ENCODE measurements at regions not wholly inside any gene's neighbourhood (a gene's known extent, or its start where the extent isn't known, plus 50 kb on each side); places are given as distances from the start of the nearest gene placed in this dataset.
"Not testable (repeated sequence)": the region's sequence is repeated elsewhere in the genome, so short reads cannot be mapped to it uniquely, and the experiment has no call there.

- ATAC-seq (no peak), DNase-seq (no peak)
- intact Hi-C loops (cut with DNase I, micrococcal nuclease): no loop called here
Observed at GRCh38 chr2:184993746-184994145, 395.4 kb downstream of the ZNF804A start.

GRCh38 chr2:185006481-185006880 lies 408.2 kb downstream of the ZNF804A start:
- intact Hi-C loops (cut with DNase I, micrococcal nuclease): no loop called here
- no peak for ATAC-seq
- DNase-seq: no peak

- intact Hi-C loops (cut with DNase I, micrococcal nuclease): no loop called here
- ATAC-seq: no peak
- no peak for DNase-seq
Observed at GRCh38 chr2:185012643-185013042, 414.3 kb downstream of the ZNF804A start.

DNA sequence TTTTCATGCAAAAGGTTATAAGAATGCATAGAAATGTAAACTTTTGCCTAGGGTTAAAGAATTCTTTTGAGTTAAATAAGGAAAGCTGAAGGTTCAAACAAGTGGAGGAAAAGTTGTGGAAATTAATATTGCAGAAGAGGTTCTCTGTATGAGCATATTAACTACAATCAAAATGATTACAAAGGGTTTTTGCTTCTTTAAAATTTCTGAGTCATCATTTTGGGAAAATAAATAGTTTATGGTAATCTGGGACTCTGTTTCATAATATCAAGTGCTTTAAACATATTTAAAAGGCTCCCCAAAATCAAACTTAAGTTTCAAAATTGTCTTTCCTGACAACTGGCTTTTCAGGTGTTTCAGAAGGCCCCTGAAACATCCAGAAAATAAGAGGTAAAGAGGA lies 415.7 kb downstream of the ZNF804A start:
- intact Hi-C loops (cut with DNase I, micrococcal nuclease): no loop called here
- DNase-seq: no peak
- no peak for ATAC-seq

- intact Hi-C loops (cut with DNase I, micrococcal nuclease); DNase-seq; ATAC-seq: not testable (repeated sequence)
Observed at GRCh38 chr2:185025891-185026290, 427.6 kb downstream of the ZNF804A start.

DNA sequence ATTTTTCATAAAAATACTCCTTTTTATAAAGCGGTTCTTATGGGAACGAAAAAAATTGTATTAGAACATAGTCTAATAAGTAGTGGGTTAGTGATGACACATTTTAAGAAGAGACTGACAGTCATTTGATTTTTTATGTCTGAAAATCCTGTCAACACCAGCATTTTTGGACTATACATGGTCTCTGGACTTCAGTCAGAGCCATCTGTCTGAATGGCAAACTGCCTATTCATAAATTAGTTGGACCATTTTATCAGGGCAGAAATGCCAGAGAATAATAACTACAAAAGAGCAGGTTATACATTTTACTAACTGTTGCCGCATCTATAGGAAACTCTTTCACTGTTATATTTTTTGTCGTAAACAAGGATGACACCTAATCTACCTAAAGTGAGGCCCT lies 437.6 kb downstream of the ZNF804A start:
- ATAC-seq (no peak), DNase-seq (no peak)
- intact Hi-C loops (cut with DNase I, micrococcal nuclease): no loop called here

- ATAC-seq: no peak
Observed at GRCh38 chr2:185044323-185044874, 446.1 kb downstream of the ZNF804A start.

DNA sequence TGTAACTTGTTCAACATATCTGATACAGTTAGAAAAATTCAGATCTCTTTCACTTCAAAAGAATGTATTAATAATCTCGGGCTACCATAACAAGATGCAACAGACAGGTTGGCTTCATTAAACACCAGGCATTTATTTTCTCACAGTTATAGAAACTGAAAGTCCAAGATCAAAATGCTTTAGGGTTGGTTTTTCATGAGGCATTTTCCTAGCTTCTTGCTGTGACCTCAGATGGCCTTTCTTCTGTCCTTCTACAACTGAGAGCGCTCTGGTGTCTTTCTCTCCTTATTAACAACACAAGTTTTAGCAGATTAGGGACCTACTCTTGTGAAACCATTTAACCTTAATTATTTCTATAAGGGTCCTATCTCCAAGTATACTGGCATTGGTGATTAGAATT lies 452.5 kb downstream of the ZNF804A start:
- DNase-seq: no peak
- no peak for ATAC-seq
- intact Hi-C loops (cut with DNase I, micrococcal nuclease): no loop called here

More at GRCh38 chr2:185044323-185044874, 446.1 kb downstream of the ZNF804A start:
- intact Hi-C loops (cut with DNase I, micrococcal nuclease): no loop called here
- no peak for DNase-seq

GRCh38 chr2:185063761-185064160 lies 465.4 kb downstream of the ZNF804A start:
- intact Hi-C loops (cut with DNase I, micrococcal nuclease): no loop called here

DNA sequence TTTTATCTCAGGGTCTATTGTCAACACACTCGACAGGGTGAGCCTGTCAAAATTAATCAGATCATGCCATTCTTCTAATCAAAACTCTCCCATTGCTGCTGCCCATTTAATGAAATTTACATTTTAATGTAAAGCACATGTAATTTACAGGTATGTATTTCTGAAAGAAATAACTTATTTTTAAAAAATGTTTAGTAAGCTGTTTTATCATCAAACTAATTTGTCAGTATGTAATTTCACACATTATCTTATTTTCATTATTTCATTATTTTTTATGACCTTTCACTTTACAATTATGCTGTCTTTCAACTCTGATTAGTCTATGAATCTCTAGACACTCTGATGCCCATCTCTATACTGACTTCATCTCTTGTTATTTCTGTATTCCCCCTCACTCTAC lies 467.8 kb downstream of the ZNF804A start:
- DNase-seq: no peak
- no peak for ATAC-seq
- intact Hi-C loops (cut with DNase I, micrococcal nuclease): no loop called here

More at GRCh38 chr2:185063761-185064160, 465.4 kb downstream of the ZNF804A start:
- ATAC-seq: no peak
- no peak for DNase-seq

- intact Hi-C loops (cut with DNase I, micrococcal nuclease): no loop called here
- no peak for ATAC-seq
- no peak for DNase-seq
Observed at GRCh38 chr2:185069107-185069506, 470.8 kb downstream of the ZNF804A start.

DNA sequence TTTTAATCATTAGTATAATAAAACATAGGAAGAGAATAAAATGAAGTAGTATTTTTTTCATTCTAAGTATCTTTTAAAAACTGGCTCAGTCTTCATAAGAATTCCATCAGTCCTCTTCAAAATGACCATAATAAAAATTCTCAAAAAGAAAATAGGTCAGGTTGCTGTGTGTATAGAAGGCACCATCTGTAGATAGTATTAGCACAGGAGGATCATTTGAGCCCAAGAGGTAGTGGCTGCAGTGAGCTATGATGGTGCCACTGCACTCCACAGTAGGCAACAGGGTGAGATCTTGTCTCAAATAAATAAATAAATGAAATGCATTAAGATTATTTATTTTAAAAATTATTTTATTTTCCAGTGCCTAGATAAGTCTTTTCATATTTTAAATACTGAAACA lies 475.8 kb downstream of the ZNF804A start:
- ATAC-seq (no peak), DNase-seq (no peak)
- intact Hi-C loops (cut with DNase I, micrococcal nuclease): no loop called here

- ATAC-seq (no peak), DNase-seq (no peak)
- intact Hi-C loops (cut with DNase I, micrococcal nuclease): no loop called here
Observed at GRCh38 chr2:185082749-185083148, 484.4 kb downstream of the ZNF804A start.

- intact Hi-C loops (cut with DNase I, micrococcal nuclease): no loop called here
- DNase-seq (no peak), ATAC-seq (no peak)
Observed at GRCh38 chr2:185108588-185108987, 510.3 kb downstream of the ZNF804A start.

DNA sequence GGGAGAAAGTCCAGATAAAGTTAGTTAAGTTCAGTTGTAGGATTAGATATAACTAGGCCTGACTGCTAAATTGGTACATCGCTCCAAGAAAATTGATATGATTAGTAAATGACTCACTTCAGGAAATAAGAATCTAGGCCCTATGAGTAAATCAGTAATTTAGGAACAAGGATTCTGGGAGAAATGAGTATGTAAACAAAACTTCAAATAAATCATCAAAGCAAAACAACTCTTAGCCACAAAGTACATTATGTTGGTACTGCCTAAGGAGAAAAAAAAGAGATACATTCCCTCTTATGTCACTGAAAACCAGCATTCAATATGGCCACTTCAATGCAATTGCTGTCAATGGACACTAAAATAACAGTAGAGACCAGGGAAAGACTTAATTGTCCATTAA lies 529.1 kb downstream of the ZNF804A start:
- DNase-seq: no peak
- ATAC-seq: no peak
- intact Hi-C loops (cut with DNase I, micrococcal nuclease): no loop called here

- intact Hi-C loops (cut with DNase I, micrococcal nuclease): no loop called here
- DNase-seq (no peak), ATAC-seq (no peak)
Observed at GRCh38 chr2:185128346-185128745, 530.0 kb downstream of the ZNF804A start.

GRCh38 chr2:185128996-185129395 lies 530.7 kb downstream of the ZNF804A start:
- no peak for DNase-seq
- intact Hi-C loops (cut with DNase I, micrococcal nuclease): no loop called here
- no peak for ATAC-seq

DNA sequence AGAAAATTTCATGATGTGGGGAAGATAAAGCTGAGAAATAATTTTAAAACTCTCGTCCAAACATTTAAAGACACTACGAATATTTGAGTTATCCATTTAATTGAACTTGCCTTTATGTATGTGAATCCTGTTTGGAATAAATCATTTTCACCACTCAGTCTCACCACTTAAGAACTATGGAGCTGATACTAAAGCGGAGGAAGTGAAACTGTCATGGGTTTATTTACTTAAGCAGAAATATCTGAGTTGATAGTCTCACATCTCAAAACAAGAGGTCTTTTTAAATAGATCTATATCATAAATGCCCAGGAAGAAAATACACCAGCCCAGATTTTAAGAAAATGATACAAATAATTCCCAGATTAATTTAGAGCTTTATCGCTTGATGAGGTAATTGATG lies 532.4 kb downstream of the ZNF804A start:
- DNase-seq (no peak), ATAC-seq (no peak)
- intact Hi-C loops (cut with DNase I, micrococcal nuclease): no loop called here

DNA sequence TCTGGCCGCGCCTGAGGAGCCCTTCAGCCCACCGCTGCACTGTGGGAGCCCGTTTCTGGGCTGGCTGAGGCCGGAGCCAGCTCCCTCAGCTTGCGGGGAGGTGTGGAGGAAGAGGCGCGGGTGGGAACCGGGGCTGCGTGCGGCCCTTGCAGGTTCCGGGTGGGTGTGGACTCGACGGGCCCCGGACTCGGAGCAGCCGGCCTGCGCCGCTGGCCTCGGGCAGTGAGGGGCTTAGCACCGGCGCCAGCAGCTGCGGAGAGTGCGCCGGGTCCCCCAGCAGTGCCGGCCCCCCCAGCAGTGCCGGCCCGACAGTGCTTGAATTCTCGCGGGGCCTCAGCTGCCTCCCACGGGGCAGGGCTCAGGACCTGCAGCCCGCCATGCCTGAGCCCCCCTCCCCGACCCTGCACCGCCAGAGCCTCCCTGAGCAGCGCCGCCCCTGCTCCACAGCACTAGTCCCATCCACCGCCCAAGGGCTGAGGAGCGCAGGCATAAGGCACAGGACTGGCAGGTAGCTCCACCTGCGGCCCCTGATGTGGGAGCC lies 534.2 kb downstream of the ZNF804A start:
- intact Hi-C loops (cut with DNase I, micrococcal nuclease): no loop called here
- DNase-seq: no peak
- no peak for ATAC-seq

GRCh38 chr2:185137700-185138099 lies 539.4 kb downstream of the ZNF804A start:
- DNase-seq (no peak), ATAC-seq (no peak)
- intact Hi-C loops (cut with DNase I, micrococcal nuclease): no loop called here

DNA sequence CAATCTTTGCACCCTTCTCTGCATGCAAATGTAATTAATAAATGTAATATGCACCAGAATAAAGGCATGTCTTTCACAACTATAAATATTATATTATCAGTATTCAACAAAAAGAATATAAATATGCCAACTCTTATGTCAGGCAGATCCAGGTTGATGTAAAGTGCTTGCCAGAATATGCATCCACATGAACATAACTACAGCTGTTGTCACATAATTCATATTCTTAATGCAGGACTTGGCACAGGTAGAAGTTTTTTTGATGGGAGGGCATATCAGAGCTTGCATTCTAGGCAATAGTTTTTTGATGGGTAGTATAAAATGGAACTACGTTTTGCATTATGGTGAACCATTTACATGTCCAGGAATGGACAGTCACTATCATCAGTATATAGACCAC lies 544.3 kb downstream of the ZNF804A start:
- no peak for DNase-seq
- ATAC-seq: no peak
- intact Hi-C loops (cut with DNase I, micrococcal nuclease): no loop called here

Data from left colon (tissue), 2 donors.